ENCODE measurements at regions not wholly inside any gene's neighbourhood (a gene's known extent, or its start where the extent isn't known, plus 50 kb on each side); places are given as distances from the start of the nearest gene placed in this dataset.

DNA sequence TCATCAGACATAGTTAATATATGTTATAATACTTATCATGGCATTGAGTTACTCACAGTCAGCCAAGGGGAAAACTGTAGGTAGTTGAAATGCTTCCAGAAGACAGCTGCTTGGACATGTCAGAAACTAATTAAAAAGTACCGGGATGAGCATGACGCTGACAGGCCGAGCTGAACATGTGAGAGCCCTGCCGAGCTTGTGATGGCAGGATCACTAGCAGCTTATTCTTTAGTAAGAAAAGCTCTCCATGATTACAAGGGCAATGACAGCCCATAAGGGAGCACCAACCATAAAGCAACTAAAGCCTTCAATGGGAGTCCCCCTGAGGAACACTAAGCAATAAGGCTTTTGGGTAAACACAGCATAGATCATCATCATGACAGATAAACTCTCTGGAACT lies 435.6 kb downstream of the TLL1 start:
- DNase-seq (ENCODE audit: low read depth) (no peak), FAIRE-seq (no peak)
- Histone ChIP-seq H3K36me3 (ENCODE audit: control insufficient read depth, insufficient read depth, low read length) (no peaks in the 10 kb centered on the region), H3K4me3 (ENCODE audit: low read depth, low read length) (no peak overlapping the region), H3K27me3 (ENCODE audit: control insufficient read depth, insufficient read depth, low read length) (no peaks in the 10 kb centered on the region)
- TF ChIP-seq, protein P1, sequence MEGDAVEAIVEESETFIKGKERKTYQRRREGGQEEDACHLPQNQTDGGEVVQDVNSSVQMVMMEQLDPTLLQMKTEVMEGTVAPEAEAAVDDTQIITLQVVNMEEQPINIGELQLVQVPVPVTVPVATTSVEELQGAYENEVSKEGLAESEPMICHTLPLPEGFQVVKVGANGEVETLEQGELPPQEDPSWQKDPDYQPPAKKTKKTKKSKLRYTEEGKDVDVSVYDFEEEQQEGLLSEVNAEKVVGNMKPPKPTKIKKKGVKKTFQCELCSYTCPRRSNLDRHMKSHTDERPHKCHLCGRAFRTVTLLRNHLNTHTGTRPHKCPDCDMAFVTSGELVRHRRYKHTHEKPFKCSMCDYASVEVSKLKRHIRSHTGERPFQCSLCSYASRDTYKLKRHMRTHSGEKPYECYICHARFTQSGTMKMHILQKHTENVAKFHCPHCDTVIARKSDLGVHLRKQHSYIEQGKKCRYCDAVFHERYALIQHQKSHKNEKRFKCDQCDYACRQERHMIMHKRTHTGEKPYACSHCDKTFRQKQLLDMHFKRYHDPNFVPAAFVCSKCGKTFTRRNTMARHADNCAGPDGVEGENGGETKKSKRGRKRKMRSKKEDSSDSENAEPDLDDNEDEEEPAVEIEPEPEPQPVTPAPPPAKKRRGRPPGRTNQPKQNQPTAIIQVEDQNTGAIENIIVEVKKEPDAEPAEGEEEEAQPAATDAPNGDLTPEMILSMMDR (IDR thresholded peaks at IDR 0.05; ENCODE audit: insufficient read depth, low read length, severe bottlenecking): no peak

DNA sequence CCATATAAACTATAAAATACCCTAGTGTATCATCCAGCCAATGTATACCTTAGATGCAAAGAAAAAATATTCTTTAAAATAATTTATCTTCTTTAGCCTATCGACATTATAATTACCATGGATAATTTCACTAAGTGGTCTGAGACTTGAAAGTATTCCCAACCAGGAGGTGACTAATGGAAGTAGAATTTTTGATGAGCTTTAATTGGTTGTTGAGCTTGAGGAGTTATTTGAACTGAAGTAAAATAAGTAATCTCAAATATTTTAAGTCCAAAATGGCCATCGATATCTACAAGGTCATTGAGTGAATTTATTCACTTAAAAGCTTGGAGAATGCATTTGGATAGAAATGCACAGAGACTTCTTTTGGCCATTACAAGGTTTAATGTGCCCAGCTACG lies 436.2 kb downstream of the TLL1 start:
- DNase-seq (ENCODE audit: low read depth): no peak
- TF ChIP-seq, protein P1 (IDR thresholded peaks at IDR 0.05; ENCODE audit: insufficient read depth, low read length, severe bottlenecking): no peak

DNA sequence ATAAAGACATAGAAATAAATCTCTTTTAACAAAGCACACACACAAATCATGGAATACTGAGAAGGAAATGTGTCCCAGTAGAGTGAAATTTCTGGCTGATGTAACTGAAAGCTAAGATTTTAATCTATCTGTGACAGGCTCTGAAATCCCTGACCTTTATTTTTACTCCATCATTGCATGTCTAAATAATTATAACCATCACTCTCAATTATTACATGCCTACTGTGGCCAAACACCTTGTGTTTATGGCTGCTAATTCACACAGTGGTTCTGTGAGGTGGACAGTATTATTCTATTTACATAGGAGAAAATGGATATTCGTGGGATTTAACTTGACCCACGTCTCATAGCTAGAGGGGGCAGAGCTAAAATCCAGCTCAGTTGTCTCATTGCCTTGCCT lies 438.1 kb downstream of the TLL1 start:
- Histone ChIP-seq H3K36me3 (ENCODE audit: control insufficient read depth, insufficient read depth, low read length) (no peaks in the 10 kb centered on the region), H3K4me3 (ENCODE audit: low read depth, low read length) (no peak overlapping the region), H3K27me3 (ENCODE audit: control insufficient read depth, insufficient read depth, low read length) (no peaks in the 10 kb centered on the region)
- TF ChIP-seq, protein P1 (IDR thresholded peaks at IDR 0.05; ENCODE audit: insufficient read depth, low read length, severe bottlenecking): no peak
- DNase-seq (ENCODE audit: low read depth) (no peak), FAIRE-seq (no peak)

More for the DNA sequence above, 436.2 kb downstream of the TLL1 start:
- H3K36me3 ChIP-seq (ENCODE audit: control insufficient read depth, insufficient read depth, low read length): no peaks in the 10 kb centered on the region
- no peaks in the 10 kb centered on the region for H3K27me3 ChIP-seq (ENCODE audit: control insufficient read depth, insufficient read depth, low read length)
- no peak overlapping the region for H3K4me3 ChIP-seq (ENCODE audit: low read depth, low read length)
- FAIRE-seq: no peak

DNA sequence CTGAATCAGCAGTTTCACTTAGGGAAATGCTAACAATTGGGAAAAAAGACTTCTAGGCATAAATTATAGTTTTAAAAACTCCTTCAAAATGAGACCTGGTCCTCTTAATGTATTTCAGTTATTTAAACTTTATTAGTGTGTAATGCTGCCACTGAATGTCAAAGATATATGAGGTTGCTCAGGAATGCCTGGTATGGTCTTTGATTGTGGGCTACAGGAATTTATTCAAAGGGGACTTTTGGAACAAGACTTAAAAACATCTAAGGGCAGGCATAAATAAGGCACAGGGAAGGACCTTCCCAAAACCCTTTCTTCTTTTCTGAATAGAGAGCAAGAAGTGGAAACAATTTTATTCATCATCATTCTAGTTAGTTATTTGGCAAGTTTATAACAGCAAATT lies 439.1 kb downstream of the TLL1 start:
- H3K36me3 ChIP-seq (ENCODE audit: control insufficient read depth, insufficient read depth, low read length): no peaks in the 10 kb centered on the region
- no peak for DNase-seq (ENCODE audit: low read depth)
- H3K27me3 ChIP-seq (ENCODE audit: control insufficient read depth, insufficient read depth, low read length): no peaks in the 10 kb centered on the region
- no peak overlapping the region for H3K4me3 ChIP-seq (ENCODE audit: low read depth, low read length)
- TF ChIP-seq, protein P1 (IDR thresholded peaks at IDR 0.05; ENCODE audit: insufficient read depth, low read length, severe bottlenecking): no peak
- FAIRE-seq: no peak

DNA sequence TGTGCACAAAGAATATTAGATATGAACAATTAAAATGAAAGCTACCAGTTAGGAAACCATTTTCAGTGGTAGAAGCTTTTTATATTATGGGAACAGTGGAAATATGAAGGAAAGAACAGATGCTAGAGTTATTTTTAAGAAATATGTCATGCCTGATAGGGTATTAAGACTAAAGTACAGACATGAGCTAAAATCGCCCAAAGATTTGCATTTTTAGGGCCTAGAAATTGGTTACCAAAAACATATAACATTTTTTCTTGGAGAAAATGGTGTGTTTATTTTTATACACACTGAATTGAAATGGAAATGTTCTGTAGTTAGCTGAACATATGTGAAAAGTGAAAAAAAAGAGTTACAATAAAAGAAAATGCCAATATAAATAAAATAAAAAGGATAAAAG lies 441.9 kb downstream of the TLL1 start:
- no peaks in the 10 kb centered on the region for H3K36me3 ChIP-seq (ENCODE audit: control insufficient read depth, insufficient read depth, low read length)
- no peak overlapping the region for H3K4me3 ChIP-seq (ENCODE audit: low read depth, low read length)
- no peak for FAIRE-seq
- TF ChIP-seq, protein P1 (IDR thresholded peaks at IDR 0.05; ENCODE audit: insufficient read depth, low read length, severe bottlenecking): no peak
- H3K27me3 ChIP-seq (ENCODE audit: control insufficient read depth, insufficient read depth, low read length): no peaks in the 10 kb centered on the region
- DNase-seq (ENCODE audit: low read depth): no peak

DNA sequence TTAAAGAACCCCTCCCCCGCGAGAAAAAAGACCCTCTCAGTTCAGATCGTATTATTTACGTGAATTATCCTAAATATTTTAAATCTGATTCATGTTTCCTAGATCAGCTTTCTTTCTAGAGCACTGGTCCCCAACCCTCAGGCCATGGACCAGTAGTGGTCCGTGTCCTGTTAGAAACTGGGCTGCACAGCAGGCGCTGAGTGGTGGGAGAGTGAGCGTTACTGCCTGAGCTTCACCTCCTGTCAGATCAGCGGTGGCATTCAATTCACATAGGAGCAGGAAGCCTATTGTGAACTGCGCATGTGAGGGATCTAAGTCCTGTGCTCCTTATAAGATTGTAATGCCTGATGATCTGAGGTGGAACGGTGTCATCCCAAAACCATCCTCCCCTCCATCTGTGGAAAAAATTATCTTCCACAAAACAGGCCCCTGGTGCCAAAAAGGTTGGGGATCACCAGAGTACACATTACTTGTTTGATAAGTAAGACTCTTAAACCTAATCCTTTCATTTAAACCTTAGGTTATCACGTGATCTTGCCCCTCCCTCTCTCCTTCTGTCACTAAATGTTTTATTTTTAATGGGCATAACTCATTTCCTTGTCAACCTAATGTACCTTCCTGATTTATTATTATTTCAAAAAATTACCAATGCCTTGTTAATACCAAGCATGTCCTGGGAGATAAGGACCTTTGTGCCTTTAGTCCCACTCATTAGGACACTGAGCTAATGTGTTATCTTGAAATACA lies 442.9 kb downstream of the TLL1 start:
- Histone ChIP-seq H3K36me3 (ENCODE audit: control insufficient read depth, insufficient read depth, low read length) (no peaks in the 10 kb centered on the region), H3K4me3 (ENCODE audit: low read depth, low read length) (no peak overlapping the region), H3K27me3 (ENCODE audit: control insufficient read depth, insufficient read depth, low read length) (no peaks in the 10 kb centered on the region)
- DNase-seq (ENCODE audit: low read depth) (no peak), FAIRE-seq (no peak)
- TF ChIP-seq, protein P1 (IDR thresholded peaks at IDR 0.05; ENCODE audit: insufficient read depth, low read length, severe bottlenecking): no peak
